Common myeloid progenitor, CD34-positive (primary cell): ENCODE measurements at regions not wholly inside any gene's neighbourhood (a gene's known extent, or its start where the extent isn't known, plus 50 kb on each side); places are given as distances from the start of the nearest gene placed in this dataset.
A peak's percentile ranks its signal among the peaks of the same experiment; 100 is the strongest.
"Not testable (repeated sequence)": the region's sequence is repeated elsewhere in the genome, so short reads cannot be mapped to it uniquely, and the experiment has no call there.

ENCODE experiments used
- CTCF ChIA-PET: fragments of 350-600 bp; sonication (Branson Sonifier 250); formaldehyde crosslinking; loops from one replicate; lab custom pipeline; 2021; ENCODE audit warnings: antibody characterized with exemption; lab: Charles Lee
- POLR2A ChIA-PET: fragments of 350-600 bp; sonication (Branson Sonifier 250); formaldehyde crosslinking; loops from one replicate; lab custom pipeline; 2021; ENCODE audit warnings: antibody characterized with exemption; lab: Charles Lee
- DNase-seq, 3 donors: peaks; one replicate each; pipeline versions ENCODE4 v3.0.0 to v3.0.0-alpha.2; 2013
- H3K27ac ChIP-seq, 2 experiments: 1 replicate in 1 of 2; 2 replicates in 1 of 2; pipeline ENCODE4 v1.7.0; 2013; ENCODE audit warnings: inconsistent platforms in 2 of 2, low read length in 2 of 2, mild to moderate bottlenecking in 2 of 2, low read depth in 1 of 2, moderate library complexity in 1 of 2; ENCODE audit not compliant: severe bottlenecking in 2 of 2, insufficient read depth in 1 of 2, poor library complexity in 1 of 2
- H3K27me3 ChIP-seq, 5 experiments: replicated peaks in 2 of 5; 1 replicate in 3 of 5; 2 replicates in 2 of 5; pipeline versions ENCODE4 v1.6.1 to v1.7.0; 2013; ENCODE audit warnings: low read length in 4 of 5, mild to moderate bottlenecking in 2 of 5, moderate library complexity in 2 of 5, inconsistent platforms in 1 of 5; ENCODE audit not compliant: insufficient read depth in 5 of 5, control insufficient read depth in 4 of 5
- H3K36me3 ChIP-seq, 4 experiments: 1 replicate in 2 of 4; 2 replicates in 2 of 4; pipeline versions ENCODE4 v1.6.1 to v1.7.0; 2013; ENCODE audit warnings: low read length in 3 of 4, control low read depth in 1 of 4, mild to moderate bottlenecking in 1 of 4; ENCODE audit not compliant: control insufficient read depth in 4 of 4, insufficient read depth in 4 of 4
- H3K4me1 ChIP-seq, 4 experiments: 1 replicate in 3 of 4; 2 replicates in 1 of 4; pipeline versions ENCODE4 v1.6.1 to v1.7.1; 2013; ENCODE audit warnings: low read length in 3 of 4, mild to moderate bottlenecking in 3 of 4, control low read depth in 1 of 4, inconsistent platforms in 1 of 4, moderate library complexity in 1 of 4; ENCODE audit not compliant: control insufficient read depth in 4 of 4, insufficient read depth in 4 of 4; ENCODE audit errors: control extremely low read depth in 1 of 4
- H3K4me3 ChIP-seq, 7 experiments: 1 replicate in 4 of 7; 2 replicates in 3 of 7; pipeline versions ENCODE4 v1.5.1 to v1.7.0; 2013; ENCODE audit warnings: mild to moderate bottlenecking in 7 of 7, low read length in 6 of 7, moderate library complexity in 6 of 7, inconsistent platforms in 2 of 7, low read depth in 2 of 7, control low read depth in 1 of 7; ENCODE audit not compliant: insufficient read depth in 4 of 7, control insufficient read depth in 1 of 7; ENCODE audit errors: extremely low read depth in 1 of 7
- H3K9me3 ChIP-seq, 5 experiments: 1 replicate in 4 of 5; 2 replicates in 1 of 5; pipeline versions ENCODE4 v1.6.1 to v1.7.1; 2013; ENCODE audit warnings: low read length in 4 of 5, mild to moderate bottlenecking in 2 of 5, inconsistent platforms in 1 of 5, low read depth in 1 of 5, moderate library complexity in 1 of 5; ENCODE audit not compliant: control insufficient read depth in 4 of 5, insufficient read depth in 2 of 5; ENCODE audit errors: control extremely low read depth in 1 of 5
- WGBS: methylation state at CpG from one replicate; pipeline ENCODE4 v1.1.5; 2013; ENCODE audit not compliant: insufficient coverage; 5-methylcytosine and 5-hydroxymethylcytosine counted together

- POLR2A ChIA-PET, result no interaction called here
- Histone ChIP-seq H3K36me3 (no peaks in the 10 kb centered on the region), H3K4me3 (no peak overlapping the region), H3K4me1 (peaks cover 0 to 2% (median 0%) of the 10 kb centered on the region in 4 experiments), H3K9me3 (peaks cover 0 to 2% (median 0%) of the 10 kb centered on the region in 5 experiments), H3K27ac (no peak overlapping the region), H3K27me3 (peaks cover 0 to 2% (median 0%) of the 10 kb centered on the region in 5 experiments)
- WGBS, result 74% methylated on average over 7 of the region's 10 CpGs
- CTCF ChIA-PET, result interaction anchor here (1.1 to 11.0 kb wide), 4 partner anchors 21 to 170 kb away, joined by 3 to 98 read pairs (median 5); partner anchors contain the start of gene SPSB1
- DNase-seq, result no peak
Measured at GRCh38 chr1:9459816-9460407, 79.4 kb upstream of the SLC25A33 start.

GRCh38 chr1:9465640-9466039, 73.6 kb upstream of the SLC25A33 start:
- no peak overlapping the region for H3K4me3 ChIP-seq
- POLR2A ChIA-PET, result no interaction called here
- H3K9me3 ChIP-seq, result peaks cover 0 to 2% (median 0%) of the 10 kb centered on the region in 5 experiments
- WGBS, result 83% methylated on average over 5 of the region's 9 CpGs
- H3K4me1 ChIP-seq, result peaks cover 0 to 4% (median 0%) of the 10 kb centered on the region in 4 experiments
- no peak overlapping the region for H3K27ac ChIP-seq
- DNase-seq, result peak; percentile 26 to 35 (median 27)
- H3K27me3 ChIP-seq, result peaks cover 0 to 2% (median 0%) of the 10 kb centered on the region in 5 experiments
- CTCF ChIA-PET, result interaction anchor here (1.0 kb wide), 1 partner anchor 10 kb away, joined by 3 read pairs; no protein-coding TSS in a partner anchor
- H3K36me3 ChIP-seq, result no peaks in the 10 kb centered on the region

GRCh38 chr1:9466780-9467758, 72.2 kb upstream of the SLC25A33 start:
- peaks cover 0 to 4% (median 0%) of the 10 kb centered on the region in 4 experiments for H3K4me1 ChIP-seq
- no peak overlapping the region for H3K4me3 ChIP-seq
- peaks cover 0 to 5% (median 0%) of the 10 kb centered on the region in 5 experiments for H3K27me3 ChIP-seq
- POLR2A ChIA-PET, result no interaction called here
- H3K27ac ChIP-seq, result no peak overlapping the region
- no peak for DNase-seq
- WGBS, result 92% methylated on average over 27 of the region's 29 CpGs
- peaks cover 0 to 2% (median 0%) of the 10 kb centered on the region in 5 experiments for H3K9me3 ChIP-seq
- CTCF ChIA-PET, result interaction anchor here (0.6 to 1.7 kb wide), 4 partner anchors 8 to 23 kb away, joined by 3 to 6 read pairs (median 3); no protein-coding TSS in a partner anchor
- no peaks in the 10 kb centered on the region for H3K36me3 ChIP-seq

- H3K9me3 ChIP-seq, H3K27ac ChIP-seq, CTCF ChIA-PET, H3K4me3 ChIP-seq, POLR2A ChIA-PET, H3K27me3 ChIP-seq, DNase-seq, H3K4me1 ChIP-seq, H3K36me3 ChIP-seq: not testable (repeated sequence)
- 92% methylated on average over 1 of the region's 3 CpGs for WGBS
Measured at GRCh38 chr1:9469882-9470281, 69.4 kb upstream of the SLC25A33 start.

- Histone ChIP-seq H3K27ac (no peak overlapping the region), H3K9me3 (no peaks in the 10 kb centered on the region), H3K36me3 (no peaks in the 10 kb centered on the region), H3K4me3 (no peak overlapping the region), H3K4me1 (no peaks in the 10 kb centered on the region), H3K27me3 (peaks cover 0 to 7% (median 2%) of the 10 kb centered on the region in 5 experiments)
- DNase-seq, result no peak
- 84% methylated on average over 13 of the region's 15 CpGs for WGBS
- ChIA-PET POLR2A (interaction anchor here (0.6 kb wide), 1 partner anchor 101 kb away, joined by 3 read pairs; no protein-coding TSS in a partner anchor), CTCF (interaction anchor here (0.8 to 2.3 kb wide), 4 partner anchors 12 to 219 kb away, joined by 3 to 7 read pairs (median 3); no protein-coding TSS in a partner anchor)
Measured at GRCh38 chr1:9471679-9472078, 67.6 kb upstream of the SLC25A33 start.

GRCh38 chr1:9472386-9473031, 66.8 kb upstream of the SLC25A33 start:
- ChIA-PET POLR2A (no interaction called here), CTCF (interaction anchor here (0.6 to 2.3 kb wide), 7 partner anchors 11 to 220 kb away, joined by 3 to 7 read pairs (median 3); no protein-coding TSS in a partner anchor)
- H3K4me3 ChIP-seq, result no peak overlapping the region
- WGBS, result 86% methylated on average over 12 of the region's 13 CpGs
- no peak for DNase-seq
- H3K27me3 ChIP-seq, result peaks cover 0 to 7% (median 2%) of the 10 kb centered on the region in 5 experiments
- H3K36me3 ChIP-seq, result no peaks in the 10 kb centered on the region
- no peaks in the 10 kb centered on the region for H3K4me1 ChIP-seq
- no peaks in the 10 kb centered on the region for H3K9me3 ChIP-seq
- no peak overlapping the region for H3K27ac ChIP-seq
